ENCODE measurements at regions not wholly inside any gene's neighbourhood (a gene's known extent, or its start where the extent isn't known, plus 50 kb on each side); places are given as distances from the start of the nearest gene placed in this dataset.

DNA sequence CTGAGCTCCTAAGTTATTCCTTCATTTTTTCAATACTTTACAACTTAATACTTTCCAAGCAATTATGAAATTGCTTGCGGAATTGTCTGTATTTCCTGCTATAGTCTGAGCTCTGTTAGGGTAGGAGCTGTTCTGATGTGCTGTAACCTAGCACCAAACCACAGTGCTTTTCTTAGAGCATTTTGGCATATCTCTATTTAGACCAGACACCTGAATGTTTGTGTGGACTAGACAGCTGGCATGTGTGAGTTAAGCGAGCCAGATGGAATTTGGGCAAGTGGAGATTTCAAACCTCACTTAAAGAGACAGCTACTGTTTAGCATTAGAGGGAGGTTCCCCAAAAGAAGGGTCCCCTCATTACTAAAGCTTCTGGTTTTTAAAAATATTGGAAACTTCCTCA lies 106.1 kb downstream of the RWDD3 start:
- H3K36me3 Mint-ChIP-seq (ENCODE audit: low read depth) = no peaks in the 10 kb centered on the region
- no peaks in the 10 kb centered on the region for H3K4me1 Mint-ChIP-seq (ENCODE audit: low read depth)
- H3K27ac Mint-ChIP-seq = no peak overlapping the region
- peaks cover 8% of the 10 kb centered on the region for H3K9me3 Mint-ChIP-seq
- H3K27me3 Mint-ChIP-seq = peaks cover 5% of the 10 kb centered on the region
- no peak overlapping the region for H3K4me3 Mint-ChIP-seq

DNA sequence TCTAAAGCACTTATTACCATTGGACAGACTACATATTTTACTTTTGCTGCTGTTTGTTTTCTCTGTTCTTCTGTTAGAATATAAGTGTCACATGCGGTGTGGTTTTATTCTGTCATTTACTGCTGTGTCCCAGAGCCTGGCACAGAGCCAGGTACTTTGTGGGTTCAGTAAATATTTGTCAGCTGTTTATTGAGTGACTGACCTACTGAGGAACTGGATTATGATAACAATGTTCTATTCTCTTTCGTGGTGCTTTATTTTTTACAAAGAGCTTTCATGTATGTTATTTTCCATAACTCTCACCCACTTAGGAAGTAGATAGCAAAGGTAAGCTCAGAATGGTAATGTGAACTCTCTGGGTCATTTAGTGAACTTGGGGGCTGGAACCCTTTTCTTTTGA lies 118.8 kb downstream of the RWDD3 start:
- Mint-ChIP-seq H3K4me1 (ENCODE audit: low read depth) (no peaks in the 10 kb centered on the region), H3K4me3 (no peak overlapping the region), H3K27me3 (no peaks in the 10 kb centered on the region), H3K27ac (no peak overlapping the region), H3K9me3 (no peaks in the 10 kb centered on the region), H3K36me3 (ENCODE audit: low read depth) (no peaks in the 10 kb centered on the region)

DNA sequence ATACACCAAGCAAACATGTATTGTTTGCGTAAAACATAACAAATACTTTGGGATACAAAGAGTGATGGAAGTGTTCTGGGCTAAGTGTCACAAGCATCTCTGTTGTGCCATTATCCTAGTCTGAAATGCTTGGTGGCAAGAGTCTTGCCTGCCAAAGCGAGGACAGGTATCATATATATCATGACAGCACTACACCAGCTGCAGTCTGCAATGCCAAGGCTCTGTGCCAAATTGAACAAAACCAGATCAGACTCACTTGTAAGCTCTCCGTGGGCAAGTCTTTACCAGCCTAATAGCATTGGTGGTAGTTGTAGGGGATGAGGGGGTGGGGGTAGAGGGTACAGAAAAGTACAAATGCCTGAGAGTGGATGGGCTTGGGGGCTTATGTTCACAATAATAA lies 119.2 kb downstream of the RWDD3 start:
- H3K36me3 Mint-ChIP-seq (ENCODE audit: low read depth) = no peaks in the 10 kb centered on the region
- H3K27me3 Mint-ChIP-seq = no peaks in the 10 kb centered on the region
- H3K4me1 Mint-ChIP-seq (ENCODE audit: low read depth) = no peaks in the 10 kb centered on the region
- no peak overlapping the region for H3K27ac Mint-ChIP-seq
- H3K9me3 Mint-ChIP-seq = no peaks in the 10 kb centered on the region
- no peak overlapping the region for H3K4me3 Mint-ChIP-seq

DNA sequence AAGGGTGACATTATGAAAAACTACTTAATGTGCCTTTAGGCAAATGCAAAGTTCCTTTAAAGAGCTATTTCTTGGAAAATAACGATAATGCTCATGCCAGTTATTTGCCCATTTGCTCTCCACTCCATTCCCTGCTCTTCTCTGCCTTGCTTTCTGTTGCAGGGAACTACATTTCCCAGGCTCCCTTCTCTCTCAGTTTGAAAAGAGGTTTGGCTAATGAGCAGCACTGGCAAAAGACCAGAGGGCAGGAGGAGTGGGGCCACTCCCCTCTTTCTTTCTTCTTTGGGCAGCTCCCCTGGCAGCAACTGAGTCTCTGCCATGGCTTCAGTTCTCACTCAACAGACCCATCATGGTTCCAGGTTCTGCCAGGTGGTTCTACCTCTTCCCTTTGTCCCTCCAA lies 130.5 kb downstream of the RWDD3 start:
- Mint-ChIP-seq H3K9me3 (peaks cover 4% of the 10 kb centered on the region), H3K27me3 (peaks cover 3% of the 10 kb centered on the region), H3K4me1 (ENCODE audit: low read depth) (no peaks in the 10 kb centered on the region), H3K4me3 (no peak overlapping the region), H3K27ac (no peak overlapping the region), H3K36me3 (ENCODE audit: low read depth) (no peaks in the 10 kb centered on the region)

DNA sequence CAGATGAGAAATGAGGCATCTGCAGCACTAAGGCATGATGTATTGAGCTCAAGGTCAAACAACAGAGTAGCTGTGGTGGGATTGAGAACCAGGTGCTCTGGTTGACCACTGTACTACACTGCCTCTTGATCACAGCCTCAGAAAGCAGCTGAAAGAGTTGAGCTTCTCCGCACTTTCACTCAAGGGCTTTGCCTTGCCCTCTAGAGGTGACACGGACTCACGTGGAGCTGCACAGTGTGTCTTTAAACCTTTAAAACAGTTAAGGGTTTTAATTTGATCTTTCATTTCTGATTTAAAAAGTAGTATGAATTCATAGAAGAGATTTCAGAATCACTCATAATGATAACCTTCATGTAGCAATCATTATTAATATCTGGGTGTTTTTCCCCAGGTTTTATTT lies 132.5 kb downstream of the RWDD3 start:
- no peaks in the 10 kb centered on the region for H3K36me3 Mint-ChIP-seq (ENCODE audit: low read depth)
- H3K27me3 Mint-ChIP-seq = peaks cover 4% of the 10 kb centered on the region
- H3K4me3 Mint-ChIP-seq = no peak overlapping the region
- no peaks in the 10 kb centered on the region for H3K4me1 Mint-ChIP-seq (ENCODE audit: low read depth)
- peaks cover 4% of the 10 kb centered on the region for H3K9me3 Mint-ChIP-seq
- no peak overlapping the region for H3K27ac Mint-ChIP-seq

DNA sequence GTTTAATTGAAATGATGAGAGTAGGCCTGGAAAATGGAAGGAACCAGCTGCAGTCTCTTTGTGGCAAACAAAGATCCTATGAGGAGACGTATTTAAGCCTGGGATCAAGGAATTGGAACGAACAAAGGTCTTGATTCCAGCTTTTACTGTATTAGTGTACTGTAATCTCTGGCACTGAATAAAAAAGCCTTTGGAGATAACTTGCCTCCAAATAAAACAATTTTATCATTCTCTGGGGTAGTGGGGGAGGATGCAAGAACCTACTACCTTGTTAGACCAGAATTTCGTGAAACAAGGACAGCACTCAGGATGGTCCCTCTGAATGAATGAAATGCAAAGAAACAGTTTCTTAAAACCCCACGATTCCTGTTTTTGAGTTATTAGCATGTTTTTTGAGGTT lies 134.2 kb downstream of the RWDD3 start:
- no peak overlapping the region for H3K27ac Mint-ChIP-seq
- peaks cover 4% of the 10 kb centered on the region for H3K27me3 Mint-ChIP-seq
- peaks cover 4% of the 10 kb centered on the region for H3K9me3 Mint-ChIP-seq
- no peaks in the 10 kb centered on the region for H3K36me3 Mint-ChIP-seq (ENCODE audit: low read depth)
- H3K4me1 Mint-ChIP-seq (ENCODE audit: low read depth) = no peaks in the 10 kb centered on the region
- no peak overlapping the region for H3K4me3 Mint-ChIP-seq

DNA sequence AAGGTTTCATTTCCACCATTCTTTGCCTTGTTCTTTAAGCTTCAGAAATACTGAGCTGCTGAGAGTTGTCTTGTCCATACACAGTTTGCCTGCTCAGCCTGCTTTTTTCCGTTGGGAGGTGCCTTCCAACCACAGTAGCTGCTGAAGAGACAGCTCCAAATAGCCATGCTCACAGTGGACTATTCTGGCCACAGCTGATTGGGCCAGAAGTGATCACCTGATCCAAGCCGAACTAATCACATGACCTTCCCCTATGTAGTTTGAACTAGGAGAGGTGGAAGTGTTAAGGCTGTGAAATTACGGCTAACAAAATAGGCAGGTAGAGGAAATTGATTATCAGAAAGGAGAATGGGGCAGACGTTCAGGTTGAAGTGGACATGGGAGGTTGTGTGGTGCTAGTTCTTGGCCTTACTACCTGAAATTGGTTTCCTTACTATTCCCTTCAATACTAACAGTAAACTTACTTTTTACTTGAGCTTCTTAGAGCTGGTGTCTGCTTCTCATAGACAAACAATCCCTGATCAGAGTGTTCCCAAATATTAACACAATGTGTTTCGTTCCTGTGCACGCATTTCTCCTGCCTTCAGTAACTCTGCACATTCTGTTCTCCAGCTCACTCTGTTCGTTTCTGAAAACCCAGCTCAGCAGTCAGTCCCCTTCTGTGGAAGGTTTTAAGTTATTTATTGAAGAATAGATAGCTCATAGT lies 136.1 kb downstream of the RWDD3 start:
- Mint-ChIP-seq H3K27me3 (peaks cover 4% of the 10 kb centered on the region), H3K36me3 (ENCODE audit: low read depth) (no peaks in the 10 kb centered on the region), H3K4me3 (no peak overlapping the region), H3K9me3 (peaks cover 2% of the 10 kb centered on the region), H3K4me1 (ENCODE audit: low read depth) (no peaks in the 10 kb centered on the region), H3K27ac (no peak overlapping the region)

DNA sequence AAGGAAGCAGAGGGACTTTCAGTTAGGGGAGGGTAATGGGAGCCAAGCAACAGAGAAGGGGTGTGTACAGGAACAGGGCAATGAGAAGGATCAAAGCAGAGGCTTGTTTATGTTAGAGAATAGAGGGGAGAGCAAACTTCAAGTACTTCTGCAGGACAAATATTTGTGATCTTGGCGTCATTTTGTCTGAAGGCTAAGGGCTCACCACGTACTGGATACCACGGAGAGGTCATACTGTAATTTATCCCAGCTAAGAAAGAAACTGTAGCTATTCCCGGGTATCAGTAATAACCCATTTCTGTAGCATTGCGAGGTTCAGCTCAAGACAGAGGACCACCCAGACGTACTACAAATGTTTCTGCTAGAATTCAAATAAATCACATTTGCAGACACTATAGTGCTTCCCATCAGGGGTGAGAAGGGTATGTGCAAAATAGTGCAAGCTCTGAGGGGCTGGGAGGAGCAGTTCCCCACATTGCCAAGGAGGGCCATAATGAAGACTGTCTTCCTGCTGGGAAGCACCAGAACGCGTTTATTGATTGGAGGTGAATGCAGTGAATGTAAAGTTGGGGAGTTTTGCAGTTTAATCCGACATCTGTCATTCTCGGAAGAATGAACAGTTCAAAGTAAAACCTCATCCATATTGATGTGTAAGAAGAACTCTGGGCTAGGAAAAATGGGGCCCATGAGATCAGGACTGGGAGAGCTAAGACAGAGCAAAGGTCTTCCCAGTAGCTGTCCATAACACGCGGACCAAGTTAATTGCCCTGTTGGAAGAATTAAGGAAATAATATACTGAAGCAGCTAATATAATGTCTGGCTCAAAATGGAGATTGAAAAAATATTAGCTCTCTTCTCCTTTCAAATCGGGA lies 136.9 kb downstream of the RWDD3 start:
- Mint-ChIP-seq H3K27ac (no peak overlapping the region), H3K4me3 (no peak overlapping the region), H3K4me1 (ENCODE audit: low read depth) (no peaks in the 10 kb centered on the region), H3K9me3 (no peaks in the 10 kb centered on the region), H3K27me3 (peaks cover 4% of the 10 kb centered on the region), H3K36me3 (ENCODE audit: low read depth) (no peaks in the 10 kb centered on the region)

DNA sequence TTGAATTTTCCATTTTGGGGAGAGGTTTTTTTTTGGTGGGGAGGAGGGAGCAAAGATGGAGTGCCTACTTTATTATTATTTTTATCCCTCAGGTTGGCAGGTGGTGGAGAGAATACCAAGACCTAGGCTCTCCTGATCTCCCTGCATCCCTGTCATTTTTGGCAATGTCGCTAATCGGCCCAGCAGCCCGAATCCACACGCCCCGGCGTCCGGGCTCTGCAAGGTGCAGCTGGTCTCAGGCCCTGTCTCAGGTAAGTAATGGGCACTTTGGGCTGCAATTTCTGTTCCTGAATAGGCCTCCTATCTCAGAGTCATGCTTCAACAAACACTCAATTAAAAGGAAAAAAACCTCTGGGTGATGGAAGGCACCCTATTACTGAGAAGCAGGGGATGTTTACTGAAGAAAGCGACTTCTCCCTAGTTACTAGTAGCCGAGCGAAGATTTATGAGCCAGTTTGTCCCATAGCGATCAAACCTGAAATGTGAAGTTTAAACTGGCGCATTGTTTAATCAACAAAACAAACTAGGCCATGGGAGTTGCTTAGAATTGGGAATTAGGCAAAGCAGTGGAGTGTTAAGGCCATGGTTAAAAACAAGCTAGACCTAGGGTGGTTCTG lies 137.8 kb downstream of the RWDD3 start:
- H3K36me3 Mint-ChIP-seq (ENCODE audit: low read depth) = no peaks in the 10 kb centered on the region
- H3K27ac Mint-ChIP-seq = no peak overlapping the region
- H3K9me3 Mint-ChIP-seq = no peaks in the 10 kb centered on the region
- peaks cover 4% of the 10 kb centered on the region for H3K27me3 Mint-ChIP-seq
- no peaks in the 10 kb centered on the region for H3K4me1 Mint-ChIP-seq (ENCODE audit: low read depth)
- no peak overlapping the region for H3K4me3 Mint-ChIP-seq

DNA sequence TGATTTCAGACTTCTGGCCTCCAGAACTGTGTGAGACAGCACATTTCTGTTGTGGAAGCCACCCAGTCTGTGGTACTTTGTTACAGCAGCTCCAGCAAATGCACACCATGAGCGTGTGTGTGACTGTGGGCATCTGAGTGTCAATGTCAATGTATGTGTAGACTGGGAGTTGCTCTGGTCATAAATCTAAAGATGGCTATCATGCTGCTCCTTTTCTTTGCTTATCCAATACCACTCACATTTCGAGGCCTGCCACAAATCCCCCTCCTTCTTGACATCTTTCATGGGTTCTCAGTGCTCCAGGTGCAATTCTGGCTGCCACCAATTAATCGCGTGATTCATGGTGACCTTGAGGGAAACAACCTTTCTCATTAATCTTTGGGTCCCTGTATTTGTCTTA lies 141.2 kb downstream of the RWDD3 start:
- Mint-ChIP-seq H3K4me1 (ENCODE audit: low read depth) (no peaks in the 10 kb centered on the region), H3K9me3 (no peaks in the 10 kb centered on the region), H3K4me3 (no peak overlapping the region), H3K27me3 (peaks cover 3% of the 10 kb centered on the region), H3K36me3 (ENCODE audit: low read depth) (no peaks in the 10 kb centered on the region), H3K27ac (no peak overlapping the region)

DNA sequence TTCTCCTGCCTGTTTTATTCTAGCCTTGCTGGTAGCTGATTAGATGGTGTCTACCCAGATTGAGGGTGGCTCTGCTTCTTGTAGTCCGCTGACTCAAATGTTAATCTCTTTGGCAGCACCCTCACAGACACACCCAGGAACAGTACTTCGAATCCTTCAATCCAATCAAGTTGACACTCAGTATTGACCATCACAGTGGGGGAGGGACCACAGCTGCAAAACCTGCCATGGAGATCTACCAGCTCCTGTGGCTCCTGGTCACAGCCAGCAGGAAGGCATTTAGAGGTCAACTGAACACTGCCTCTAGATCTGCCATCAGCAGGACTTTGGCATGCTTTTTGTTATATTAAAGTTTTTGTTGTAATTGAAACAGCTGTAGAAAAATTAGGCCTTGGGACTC lies 146.9 kb downstream of the RWDD3 start:
- H3K27me3 Mint-ChIP-seq = peaks cover 3% of the 10 kb centered on the region
- H3K4me1 Mint-ChIP-seq (ENCODE audit: low read depth) = no peaks in the 10 kb centered on the region
- H3K4me3 Mint-ChIP-seq = no peak overlapping the region
- no peak overlapping the region for H3K27ac Mint-ChIP-seq
- no peaks in the 10 kb centered on the region for H3K9me3 Mint-ChIP-seq
- no peaks in the 10 kb centered on the region for H3K36me3 Mint-ChIP-seq (ENCODE audit: low read depth)

DNA sequence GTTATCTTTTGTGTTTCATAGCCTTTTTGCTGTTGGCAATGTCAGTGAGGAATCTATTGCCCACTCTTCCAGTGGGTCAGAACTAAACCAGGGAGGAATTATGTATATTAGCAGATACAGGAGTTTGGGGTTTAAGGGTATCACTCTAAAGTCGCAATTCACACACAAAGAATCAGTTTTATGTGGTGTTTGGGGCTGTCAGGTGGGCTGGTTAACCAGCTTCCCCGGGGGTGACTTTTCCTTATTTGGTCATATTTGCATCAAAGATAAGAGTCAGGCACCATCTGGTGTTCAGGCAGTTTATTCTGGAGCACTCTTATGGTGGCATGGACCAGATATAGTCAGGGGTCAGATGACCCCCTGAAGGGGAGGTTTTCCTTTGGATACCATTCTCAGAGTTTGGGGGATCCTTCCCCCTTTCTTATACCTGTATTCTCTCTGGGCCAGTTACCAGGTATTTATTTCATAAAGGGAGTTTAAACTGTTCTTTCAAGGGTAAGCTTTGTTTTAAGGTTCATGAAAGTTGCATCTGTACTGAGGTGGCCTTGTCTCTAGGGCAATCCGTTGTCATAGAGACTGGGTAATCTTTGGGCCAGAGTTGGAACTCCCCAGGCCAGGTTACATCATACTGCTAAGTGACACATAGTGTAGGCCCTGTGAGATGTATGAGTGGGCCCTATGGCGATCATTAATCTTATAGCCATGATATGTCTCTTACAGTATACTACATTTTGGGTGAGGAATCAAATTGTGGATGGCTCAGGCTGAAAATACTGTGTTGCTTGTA lies 148.2 kb downstream of the RWDD3 start:
- peaks cover 9% of the 10 kb centered on the region for H3K9me3 Mint-ChIP-seq
- no peak overlapping the region for H3K4me3 Mint-ChIP-seq
- peaks cover 3% of the 10 kb centered on the region for H3K27me3 Mint-ChIP-seq

DNA sequence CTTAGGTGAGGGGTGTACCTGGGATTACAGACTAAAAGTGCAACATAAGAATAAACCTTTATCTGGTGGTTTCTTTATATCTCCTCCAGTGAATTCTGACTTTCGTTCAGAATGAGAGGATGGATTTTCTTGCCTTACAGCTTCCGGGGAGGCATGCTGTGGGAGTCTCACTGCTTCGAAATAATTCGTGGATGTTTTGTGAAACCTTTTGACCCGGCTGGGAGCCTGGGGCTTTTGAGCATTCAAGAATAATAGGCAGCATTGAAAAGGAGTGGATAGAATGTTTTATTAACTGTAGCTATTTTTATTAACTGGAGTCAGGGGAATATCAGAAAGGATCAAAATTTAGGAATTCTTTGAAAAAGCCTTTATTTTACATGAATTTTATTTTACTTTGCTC lies 149.1 kb downstream of the RWDD3 start:
- peaks cover 3% of the 10 kb centered on the region for H3K27me3 Mint-ChIP-seq
- no peaks in the 10 kb centered on the region for H3K4me1 Mint-ChIP-seq (ENCODE audit: low read depth)
- no peaks in the 10 kb centered on the region for H3K36me3 Mint-ChIP-seq (ENCODE audit: low read depth)
- no peak overlapping the region for H3K27ac Mint-ChIP-seq
- H3K4me3 Mint-ChIP-seq = no peak overlapping the region
- H3K9me3 Mint-ChIP-seq = peaks cover 14% of the 10 kb centered on the region

More for the DNA sequence above, 148.2 kb downstream of the RWDD3 start:
- Mint-ChIP-seq H3K27ac (no peak overlapping the region), H3K36me3 (ENCODE audit: low read depth) (no peaks in the 10 kb centered on the region), H3K4me1 (ENCODE audit: low read depth) (no peaks in the 10 kb centered on the region)

DNA sequence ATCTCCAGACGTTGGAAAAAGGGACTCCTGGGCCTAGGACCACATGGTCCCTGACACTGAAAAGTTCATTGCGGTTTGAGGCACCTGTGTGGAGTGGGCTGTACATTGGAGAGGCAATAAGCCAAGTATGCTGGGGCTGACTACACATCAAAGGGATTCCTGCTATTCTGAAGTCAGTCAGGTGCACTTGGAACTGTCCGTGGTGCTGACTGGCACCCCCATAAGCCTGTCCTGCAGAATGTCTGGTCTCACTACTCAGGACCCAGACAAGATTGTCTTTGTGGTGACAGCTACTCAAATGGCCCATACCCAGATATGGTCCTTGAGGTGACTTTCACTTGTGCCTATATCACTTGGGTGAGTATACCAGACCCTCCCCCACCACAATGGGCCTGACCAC lies 150.6 kb downstream of the RWDD3 start:
- no peaks in the 10 kb centered on the region for H3K36me3 Mint-ChIP-seq (ENCODE audit: low read depth)
- H3K9me3 Mint-ChIP-seq = peaks cover 14% of the 10 kb centered on the region
- H3K27me3 Mint-ChIP-seq = peaks cover 3% of the 10 kb centered on the region
- no peaks in the 10 kb centered on the region for H3K4me1 Mint-ChIP-seq (ENCODE audit: low read depth)
- no peak overlapping the region for H3K4me3 Mint-ChIP-seq
- H3K27ac Mint-ChIP-seq = no peak overlapping the region

DNA sequence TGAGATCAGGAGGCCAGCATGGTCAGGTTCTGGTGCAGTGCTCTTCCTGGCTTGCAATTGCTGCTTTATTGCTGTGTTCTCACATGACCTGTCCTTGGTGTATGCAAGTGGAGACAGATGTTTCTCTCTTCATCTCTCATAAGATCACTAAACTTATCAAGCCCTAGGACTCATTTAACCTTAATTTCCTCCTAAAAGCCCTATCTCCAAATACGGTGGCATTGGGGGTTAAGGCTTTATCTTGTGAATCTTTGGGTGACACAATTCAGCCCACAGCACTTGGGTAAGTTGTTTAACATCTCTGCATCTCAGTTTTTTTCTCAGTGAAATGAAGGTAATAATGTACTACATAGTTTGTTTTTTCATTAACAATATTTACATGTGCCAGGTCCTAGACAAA lies 152.4 kb downstream of the RWDD3 start:
- no peak overlapping the region for H3K4me3 Mint-ChIP-seq

More for the DNA sequence above, 152.4 kb downstream of the RWDD3 start:
- Mint-ChIP-seq H3K9me3 (peaks cover 17% of the 10 kb centered on the region), H3K27ac (no peak overlapping the region), H3K36me3 (ENCODE audit: low read depth) (no peaks in the 10 kb centered on the region), H3K27me3 (no peaks in the 10 kb centered on the region), H3K4me1 (ENCODE audit: low read depth) (no peaks in the 10 kb centered on the region)

All from stimulated activated naive CD8-positive, alpha-beta T cell treated with anti-CD3 and anti-CD28 coated beads, Interleukin-15, Interleukin-2, amounts not matched to agents 100 ng/mL and 50 ng/mL, for 24 hours (primary cell).